CD4-positive, alpha-beta T cell (primary cell): ENCODE measurements at regions not wholly inside any gene's neighbourhood (a gene's known extent, or its start where the extent isn't known, plus 50 kb on each side); places are given as distances from the start of the nearest gene placed in this dataset.

Source experiments
- ATAC-seq: fragments of 200-7000 bp; cut with Tn5 transposase; one replicate; pipeline ENCODE4 v1.10.0; 2022; ENCODE audit warnings: mild to moderate bottlenecking; ENCODE audit not compliant: poor library complexity
- CTCF ChIA-PET: fragments of 350-600 bp; sonication (Branson Sonifier 250); formaldehyde crosslinking; loops from one replicate; lab custom pipeline; 2021; ENCODE audit warnings: antibody characterized with exemption, inconsistent platforms; lab: Charles Lee
- POLR2A ChIA-PET: fragments of 350-600 bp; sonication (Branson Sonifier 250); formaldehyde crosslinking; loops from one replicate; lab custom pipeline; 2021; ENCODE audit warnings: antibody characterized with exemption, inconsistent platforms; lab: Charles Lee
- DNase-seq, 14 experiments: peaks; one replicate each; pipeline ENCODE4 v3.0.0-alpha.2; 2013 to 2020; ENCODE audit warnings: mixed read lengths in 2 of 14
- H3K27ac ChIP-seq, 2 donors: one replicate each; pipeline versions ENCODE4 v1.5.1 to v1.7.0; 2013; ENCODE audit warnings: low read length in 2 of 2, low read depth in 1 of 2, mild to moderate bottlenecking in 1 of 2
- H3K27me3 ChIP-seq, 2 experiments: 1 replicate in 1 of 2; 2 replicates in 1 of 2; pipeline versions ENCODE4 v1.6.1 to v1.7.0; 2013; ENCODE audit warnings: low read length in 2 of 2, control low read depth in 1 of 2, mild to moderate bottlenecking in 1 of 2, moderate library complexity in 1 of 2; ENCODE audit not compliant: insufficient read depth in 2 of 2, control insufficient read depth in 1 of 2
- H3K36me3 ChIP-seq: one replicate; pipeline ENCODE4 v1.6.1; 2013; ENCODE audit warnings: low read length, control low read depth; ENCODE audit not compliant: insufficient read depth
- H3K4me1 ChIP-seq: one replicate; pipeline ENCODE4 v1.6.1; 2013; ENCODE audit warnings: low read length, control low read depth; ENCODE audit not compliant: insufficient read depth
- H3K4me3 ChIP-seq: one replicate; pipeline ENCODE4 v1.5.1; 2013; ENCODE audit warnings: mild to moderate bottlenecking, low read length, moderate library complexity
- H3K9me3 ChIP-seq, 2 experiments: 1 replicate in 1 of 2; 2 replicates in 1 of 2; pipeline versions ENCODE4 v1.6.1 to v1.7.0; 2013; ENCODE audit warnings: low read length in 2 of 2, mild to moderate bottlenecking in 2 of 2, control low read depth in 1 of 2, moderate library complexity in 1 of 2; ENCODE audit not compliant: control insufficient read depth in 1 of 2, insufficient read depth in 1 of 2
- H3K27ac Mint-ChIP-seq: one replicate; pipeline ENCODE4 v1.8.0; 2020; ENCODE audit warnings: mixed read lengths
- H3K27me3 Mint-ChIP-seq: one replicate; pipeline ENCODE4 v1.8.0; 2021; ENCODE audit warnings: mixed read lengths
- H3K36me3 Mint-ChIP-seq: one replicate; pipeline ENCODE4 v1.8.0; 2021; ENCODE audit warnings: low read depth, mixed read lengths
- H3K4me1 Mint-ChIP-seq: one replicate; pipeline ENCODE4 v1.8.0; 2021; ENCODE audit warnings: low read depth, mixed read lengths
- H3K4me3 Mint-ChIP-seq: one replicate; pipeline ENCODE4 v1.8.0; 2020; ENCODE audit warnings: mild to moderate bottlenecking, mixed read lengths
- H3K9me3 Mint-ChIP-seq: one replicate; pipeline ENCODE4 v1.8.0; 2020; ENCODE audit warnings: mixed read lengths
- intact Hi-C, 2 experiments: fragments of 100-400 bp; cut with DNase I in 1 of 2; cut with micrococcal nuclease in 1 of 2; formaldehyde crosslinking; loops; one replicate each; pipeline versions ENCODE4 v1.15.1 to v1.9.0; 2023 to 2025; cut with DNase I, micrococcal nuclease
- TF ChIP-seq, protein P1 (sequence below): fragments of 200-600 bp; IDR thresholded peaks from one replicate; pipeline ENCODE4 v1.8.0; 2022; ENCODE audit warnings: antibody characterized with exemption, mild to moderate bottlenecking

GRCh38 chr2:48145845-48146452 is 168.5 kb upstream of the FOXN2 start:
- no peak for ATAC-seq
- Histone ChIP-seq H3K9me3 (no peaks in the 10 kb centered on the region), H3K27me3 (no peaks in the 10 kb centered on the region), H3K4me3 (no peak overlapping the region), H3K27ac (no peak overlapping the region), H3K4me1 (peaks cover 5% of the 10 kb centered on the region), H3K36me3 (no peaks in the 10 kb centered on the region)
- Mint-ChIP-seq H3K9me3 (no peaks in the 10 kb centered on the region), H3K4me1 (peaks cover 15% of the 10 kb centered on the region), H3K36me3 (no peaks in the 10 kb centered on the region), H3K27ac (no peak overlapping the region), H3K27me3 (no peaks in the 10 kb centered on the region), H3K4me3 (no peak overlapping the region)
- intact Hi-C loops = no loop called here
- ChIA-PET POLR2A (no interaction called here), CTCF (interaction anchor here (0.6 to 1.2 kb wide), 2 partner anchors 30 to 395 kb away, joined by 3 to 4 read pairs; no protein-coding TSS in a partner anchor)
- TF ChIP-seq, protein P1, sequence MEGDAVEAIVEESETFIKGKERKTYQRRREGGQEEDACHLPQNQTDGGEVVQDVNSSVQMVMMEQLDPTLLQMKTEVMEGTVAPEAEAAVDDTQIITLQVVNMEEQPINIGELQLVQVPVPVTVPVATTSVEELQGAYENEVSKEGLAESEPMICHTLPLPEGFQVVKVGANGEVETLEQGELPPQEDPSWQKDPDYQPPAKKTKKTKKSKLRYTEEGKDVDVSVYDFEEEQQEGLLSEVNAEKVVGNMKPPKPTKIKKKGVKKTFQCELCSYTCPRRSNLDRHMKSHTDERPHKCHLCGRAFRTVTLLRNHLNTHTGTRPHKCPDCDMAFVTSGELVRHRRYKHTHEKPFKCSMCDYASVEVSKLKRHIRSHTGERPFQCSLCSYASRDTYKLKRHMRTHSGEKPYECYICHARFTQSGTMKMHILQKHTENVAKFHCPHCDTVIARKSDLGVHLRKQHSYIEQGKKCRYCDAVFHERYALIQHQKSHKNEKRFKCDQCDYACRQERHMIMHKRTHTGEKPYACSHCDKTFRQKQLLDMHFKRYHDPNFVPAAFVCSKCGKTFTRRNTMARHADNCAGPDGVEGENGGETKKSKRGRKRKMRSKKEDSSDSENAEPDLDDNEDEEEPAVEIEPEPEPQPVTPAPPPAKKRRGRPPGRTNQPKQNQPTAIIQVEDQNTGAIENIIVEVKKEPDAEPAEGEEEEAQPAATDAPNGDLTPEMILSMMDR = no peak
- no peak for DNase-seq

DNA sequence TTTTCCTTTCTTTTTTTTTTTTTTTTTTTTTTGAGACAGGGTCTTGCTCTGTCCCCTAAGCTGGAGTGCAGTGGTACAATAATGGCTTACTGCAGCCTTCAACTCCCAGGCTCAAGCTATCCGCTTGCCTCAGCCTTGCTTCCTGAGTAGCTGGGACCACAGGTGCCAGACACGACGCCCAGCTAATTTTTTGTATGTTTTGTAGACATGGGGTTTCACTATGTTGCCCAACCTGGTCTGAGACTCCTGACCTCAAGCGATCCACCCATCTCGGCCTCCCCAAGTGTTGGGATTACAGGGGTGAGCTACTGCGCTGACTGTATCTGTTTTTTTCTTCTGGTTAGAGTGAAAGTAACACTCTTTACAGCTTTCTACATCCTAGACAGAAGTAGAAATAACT is 167.9 kb upstream of the FOXN2 start:
- no peaks in the 10 kb centered on the region for H3K9me3 ChIP-seq
- H3K27me3 Mint-ChIP-seq = no peaks in the 10 kb centered on the region
- peak in 1 of 14 experiments; percentile 10 for DNase-seq
- H3K27ac Mint-ChIP-seq = no peak overlapping the region
- H3K27me3 ChIP-seq = no peaks in the 10 kb centered on the region
- H3K4me1 Mint-ChIP-seq = peaks cover 15% of the 10 kb centered on the region
- no peak overlapping the region for H3K4me3 Mint-ChIP-seq
- no peak overlapping the region for H3K27ac ChIP-seq
- no peak for ATAC-seq
- H3K4me3 ChIP-seq = no peak overlapping the region
- TF ChIP-seq, protein P1 = no peak
- intact Hi-C loops = no loop called here
- H3K36me3 ChIP-seq = no peaks in the 10 kb centered on the region
- no peaks in the 10 kb centered on the region for H3K36me3 Mint-ChIP-seq
- ChIA-PET CTCF (interaction anchor here (0.6 kb wide), 1 partner anchor 395 kb away, joined by 3 read pairs; no protein-coding TSS in a partner anchor), POLR2A (no interaction called here)
- peaks cover 5% of the 10 kb centered on the region for H3K4me1 ChIP-seq
- no peaks in the 10 kb centered on the region for H3K9me3 Mint-ChIP-seq

DNA sequence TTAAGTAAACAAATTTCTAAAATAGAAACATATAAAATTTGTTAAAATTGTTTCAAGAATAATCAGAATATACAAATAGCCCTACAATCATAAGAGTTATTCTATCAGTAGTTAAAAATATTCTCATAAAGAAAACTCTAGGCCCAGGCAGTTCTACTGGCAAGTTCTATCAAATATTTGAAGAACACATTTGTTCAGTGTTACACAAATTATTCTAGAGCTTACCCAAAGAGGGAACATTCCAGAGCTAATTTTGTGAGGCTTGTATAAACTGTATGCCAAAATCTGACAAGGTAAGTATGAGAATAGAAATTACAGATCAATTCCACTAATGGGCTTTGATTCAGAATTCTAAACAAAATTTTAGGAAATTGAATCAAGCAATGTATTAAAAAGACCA is 166.8 kb upstream of the FOXN2 start:
- POLR2A ChIA-PET = no interaction called here
- Mint-ChIP-seq H3K4me3 (no peak overlapping the region), H3K27me3 (no peaks in the 10 kb centered on the region), H3K9me3 (no peaks in the 10 kb centered on the region), H3K27ac (no peak overlapping the region), H3K36me3 (no peaks in the 10 kb centered on the region), H3K4me1 (peaks cover 15% of the 10 kb centered on the region)
- Histone ChIP-seq H3K4me3 (no peak overlapping the region), H3K36me3 (no peaks in the 10 kb centered on the region), H3K9me3 (no peaks in the 10 kb centered on the region), H3K27me3 (no peaks in the 10 kb centered on the region), H3K4me1 (peaks cover 5% of the 10 kb centered on the region), H3K27ac (no peak overlapping the region)
- DNase-seq (no peak), ATAC-seq (no peak)
- CTCF ChIA-PET = no interaction called here
- TF ChIP-seq, protein P1 = no peak
- intact Hi-C loops = no loop called here
